ENCODE measurements at regions not wholly inside any gene's neighbourhood (a gene's known extent, or its start where the extent isn't known, plus 50 kb on each side); places are given as distances from the start of the nearest gene placed in this dataset.

GRCh38 chr1:164337885-164338284 is 221.1 kb upstream of the PBX1 start:
- intact Hi-C loops (cut with DNase I; ENCODE audit: low total_unique reads): no loop called here
- no peak for DNase-seq
- Histone ChIP-seq H3K27me3 (no peaks in the 10 kb centered on the region), H3K27ac (no peak overlapping the region), H3K9me3 (no peaks in the 10 kb centered on the region), H3K4me1 (no peaks in the 10 kb centered on the region), H3K4me3 (no peak overlapping the region), H3K36me3 (ENCODE audit: low read depth, missing control alignments) (no peaks in the 10 kb centered on the region)
- 88 to 91% methylated on average over 1 of the region's 1 CpG for WGBS, 2 donors
- TF ChIP-seq CTCF (IDR thresholded peaks at IDR 0.05) (no peak), POLR2A (IDR thresholded peaks at IDR 0.05) (no peak)

DNA sequence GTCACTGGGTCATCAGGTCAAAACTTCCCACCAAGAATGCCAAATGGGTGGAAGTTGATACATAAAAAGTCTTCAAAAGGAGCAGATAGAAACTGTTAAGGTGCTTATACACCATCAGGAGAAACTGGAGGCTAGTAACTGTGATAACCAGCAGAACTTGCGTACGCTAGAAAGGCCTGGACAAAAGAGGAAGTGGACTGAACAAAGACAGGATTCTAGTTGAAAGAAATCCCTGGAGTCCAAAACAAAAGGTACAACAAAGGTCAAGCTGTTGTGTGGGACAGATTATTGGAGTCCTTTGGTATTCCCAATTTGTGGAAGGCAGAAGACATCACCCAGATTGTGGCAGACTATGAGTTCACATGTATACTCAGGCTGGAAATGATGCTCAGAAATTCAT is 215.8 kb upstream of the PBX1 start:
- DNase-seq: no peak
- H3K27me3 ChIP-seq: no peaks in the 10 kb centered on the region
- no peak overlapping the region for H3K4me3 ChIP-seq
- H3K36me3 ChIP-seq (ENCODE audit: low read depth, missing control alignments): no peaks in the 10 kb centered on the region
- 69 to 71% methylated on average over 2 of the region's 2 CpGs for WGBS, 2 donors
- no peak for TF ChIP-seq POLR2A (IDR thresholded peaks at IDR 0.05)
- no peak for TF ChIP-seq CTCF (IDR thresholded peaks at IDR 0.05)
- H3K27ac ChIP-seq: no peak overlapping the region
- intact Hi-C loops (cut with DNase I; ENCODE audit: low total_unique reads): no loop called here
- H3K4me1 ChIP-seq: no peaks in the 10 kb centered on the region
- no peaks in the 10 kb centered on the region for H3K9me3 ChIP-seq

- no peaks in the 10 kb centered on the region for H3K4me1 ChIP-seq
- DNase-seq: no peak
- intact Hi-C loops (cut with DNase I; ENCODE audit: low total_unique reads): no loop called here
- no peaks in the 10 kb centered on the region for H3K27me3 ChIP-seq
- H3K36me3 ChIP-seq (ENCODE audit: low read depth, missing control alignments): no peaks in the 10 kb centered on the region
- H3K4me3 ChIP-seq: no peak overlapping the region
- 93% methylated on average over 2 of the region's 2 CpGs for WGBS, 2 donors
- no peaks in the 10 kb centered on the region for H3K9me3 ChIP-seq
- no peak overlapping the region for H3K27ac ChIP-seq
- no peak for TF ChIP-seq CTCF (IDR thresholded peaks at IDR 0.05)
- no peak for TF ChIP-seq POLR2A (IDR thresholded peaks at IDR 0.05)
These were observed 211.0 kb upstream of the PBX1 start for GRCh38 chr1:164347980-164348379.

DNA sequence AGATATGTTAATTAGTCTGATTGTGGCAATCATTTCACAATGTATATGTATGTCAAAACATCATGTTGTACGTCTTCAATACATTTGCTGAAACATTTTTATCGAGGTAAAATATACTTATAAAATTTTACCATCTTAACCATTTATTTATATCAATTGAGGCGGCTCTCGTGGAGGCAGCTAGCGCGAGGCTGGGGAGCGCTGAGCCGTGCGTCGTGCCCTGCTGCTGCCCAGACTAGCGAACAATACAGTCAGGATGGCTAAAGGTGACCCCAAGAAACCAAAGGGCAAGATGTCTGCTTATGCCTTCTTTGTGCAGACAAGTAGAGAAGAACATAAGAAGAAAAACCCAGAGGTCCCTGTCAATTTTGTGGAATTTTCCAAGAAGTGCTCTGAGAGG is 202.5 kb upstream of the PBX1 start:
- H3K27me3 ChIP-seq: no peaks in the 10 kb centered on the region
- no peak overlapping the region for H3K27ac ChIP-seq
- no peaks in the 10 kb centered on the region for H3K36me3 ChIP-seq (ENCODE audit: low read depth, missing control alignments)
- H3K4me3 ChIP-seq: no peak overlapping the region
- no peaks in the 10 kb centered on the region for H3K9me3 ChIP-seq
- intact Hi-C loops (cut with DNase I; ENCODE audit: low total_unique reads): no loop called here
- WGBS, 2 donors: 66 to 74% methylated on average over 11 of the region's 11 CpGs
- H3K4me1 ChIP-seq: no peaks in the 10 kb centered on the region
- no peak for TF ChIP-seq CTCF (IDR thresholded peaks at IDR 0.05)
- TF ChIP-seq POLR2A (IDR thresholded peaks at IDR 0.05): no peak
- DNase-seq: no peak

DNA sequence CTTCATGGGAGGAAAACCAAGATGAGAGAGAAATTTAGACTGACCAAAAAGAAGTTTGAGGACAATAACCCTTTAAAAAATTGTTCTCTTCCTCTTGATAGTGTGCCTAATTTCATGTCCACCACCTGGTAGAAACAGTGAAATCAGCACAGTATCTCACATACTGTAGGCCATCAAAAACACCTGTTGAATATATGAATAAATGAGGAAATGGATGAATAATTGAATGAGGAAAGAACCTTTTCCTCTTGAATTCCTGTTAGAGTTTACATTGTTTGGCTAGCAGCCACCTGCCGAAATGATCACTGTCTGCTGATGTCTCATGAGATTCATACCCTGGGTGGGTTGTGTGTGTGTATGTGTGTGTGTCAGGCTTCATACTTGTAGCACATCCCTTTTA is 198.7 kb upstream of the PBX1 start:
- no peaks in the 10 kb centered on the region for H3K9me3 ChIP-seq
- DNase-seq: no peak
- no peaks in the 10 kb centered on the region for H3K27me3 ChIP-seq
- intact Hi-C loops (cut with DNase I; ENCODE audit: low total_unique reads): no loop called here
- no peaks in the 10 kb centered on the region for H3K4me1 ChIP-seq
- no peak overlapping the region for H3K27ac ChIP-seq
- H3K4me3 ChIP-seq: no peak overlapping the region
- TF ChIP-seq CTCF (IDR thresholded peaks at IDR 0.05): no peak
- no peak for TF ChIP-seq POLR2A (IDR thresholded peaks at IDR 0.05)
- no peaks in the 10 kb centered on the region for H3K36me3 ChIP-seq (ENCODE audit: low read depth, missing control alignments)
- 78 to 82% methylated on average over 1 of the region's 1 CpG for WGBS, 2 donors

Measured in testis (tissue), 2 donors.